LNCaP clone FGC (cell line): ENCODE measurements at regions not wholly inside any gene's neighbourhood (a gene's known extent, or its start where the extent isn't known, plus 50 kb on each side); places are given as distances from the start of the nearest gene placed in this dataset.
"Not testable (repeated sequence)": the region's sequence is repeated elsewhere in the genome, so short reads cannot be mapped to it uniquely, and the experiment has no call there.

Source experiments
- DNase-seq: peaks from one replicate; pipeline ENCODE4 v3.0.0-alpha.2; 2011; ENCODE audit warnings: low read depth
- H3K4me3 ChIP-seq: 2 replicates; pipeline ENCODE4 v1.5.1; 2011; ENCODE audit warnings: mild to moderate bottlenecking, low read depth, low read length, control low read depth
- TF ChIP-seq, protein P1 (sequence below): IDR thresholded peaks from 2 replicates; pipeline ENCODE4 v1.5.1; 2012; ENCODE audit warnings: mild to moderate bottlenecking; ENCODE audit not compliant: control insufficient read depth, insufficient read depth; ENCODE audit errors: extremely low read depth

DNA sequence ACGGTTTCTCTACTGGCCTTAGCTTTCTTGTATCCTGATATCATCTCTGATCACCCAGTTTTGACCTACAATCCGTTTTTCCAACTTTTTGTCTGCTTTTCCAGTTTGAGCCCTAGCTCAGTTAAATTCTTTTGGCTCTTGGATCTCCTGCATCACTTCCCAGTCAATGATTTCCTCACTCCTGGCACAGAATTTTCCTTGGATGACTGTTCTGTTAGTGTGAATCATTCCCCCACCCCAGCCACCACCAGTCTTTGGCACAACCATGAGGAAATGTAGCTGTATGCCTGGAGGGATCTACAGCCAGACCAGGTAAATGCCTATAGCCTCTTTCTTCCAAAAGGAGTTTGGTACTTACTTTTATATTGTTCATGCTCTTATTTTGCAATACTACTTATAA, 187.2 kb upstream of the PTGFR start:
- TF ChIP-seq, protein P1, sequence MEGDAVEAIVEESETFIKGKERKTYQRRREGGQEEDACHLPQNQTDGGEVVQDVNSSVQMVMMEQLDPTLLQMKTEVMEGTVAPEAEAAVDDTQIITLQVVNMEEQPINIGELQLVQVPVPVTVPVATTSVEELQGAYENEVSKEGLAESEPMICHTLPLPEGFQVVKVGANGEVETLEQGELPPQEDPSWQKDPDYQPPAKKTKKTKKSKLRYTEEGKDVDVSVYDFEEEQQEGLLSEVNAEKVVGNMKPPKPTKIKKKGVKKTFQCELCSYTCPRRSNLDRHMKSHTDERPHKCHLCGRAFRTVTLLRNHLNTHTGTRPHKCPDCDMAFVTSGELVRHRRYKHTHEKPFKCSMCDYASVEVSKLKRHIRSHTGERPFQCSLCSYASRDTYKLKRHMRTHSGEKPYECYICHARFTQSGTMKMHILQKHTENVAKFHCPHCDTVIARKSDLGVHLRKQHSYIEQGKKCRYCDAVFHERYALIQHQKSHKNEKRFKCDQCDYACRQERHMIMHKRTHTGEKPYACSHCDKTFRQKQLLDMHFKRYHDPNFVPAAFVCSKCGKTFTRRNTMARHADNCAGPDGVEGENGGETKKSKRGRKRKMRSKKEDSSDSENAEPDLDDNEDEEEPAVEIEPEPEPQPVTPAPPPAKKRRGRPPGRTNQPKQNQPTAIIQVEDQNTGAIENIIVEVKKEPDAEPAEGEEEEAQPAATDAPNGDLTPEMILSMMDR = no peak
- H3K4me3 ChIP-seq = no peak overlapping the region
- no peak for DNase-seq

DNA sequence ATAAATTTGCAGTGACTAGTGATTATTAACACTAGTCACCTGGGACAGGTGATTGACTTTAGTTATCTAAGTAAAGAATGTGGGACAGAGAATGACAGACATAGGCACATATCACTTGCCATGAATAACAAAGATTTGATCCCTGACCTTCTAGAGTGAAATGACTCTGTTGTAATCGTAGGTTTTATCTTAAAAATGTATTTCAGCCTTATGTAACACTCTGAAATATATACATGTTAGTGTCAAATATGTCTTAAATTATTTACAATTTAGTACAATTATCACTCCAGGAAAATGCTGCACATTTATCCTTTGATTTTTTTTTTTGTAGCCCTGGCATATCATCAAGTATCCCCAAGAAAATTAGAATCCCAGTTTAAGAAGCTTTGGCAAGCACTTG, 186.4 kb upstream of the PTGFR start:
- TF ChIP-seq, protein P1 = no peak
- H3K4me3 ChIP-seq = no peak overlapping the region
- DNase-seq = no peak

DNA sequence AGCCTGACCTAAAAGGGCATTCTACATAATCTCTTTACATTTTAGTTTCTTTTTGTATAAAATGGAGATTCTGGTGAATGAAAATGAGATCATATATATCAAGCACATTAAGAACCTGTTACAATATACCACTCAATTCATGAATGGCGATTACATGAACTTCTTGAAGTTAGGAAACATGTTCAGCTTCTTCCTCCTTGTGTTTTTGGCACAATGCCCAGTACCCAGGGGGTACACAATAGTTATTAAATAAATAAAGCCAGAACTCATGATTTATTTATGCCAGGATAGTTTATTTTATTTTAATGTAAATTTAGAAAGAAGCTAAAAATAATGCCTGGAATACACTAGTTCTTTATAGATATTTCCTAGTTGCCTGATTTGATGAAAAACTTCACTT, 186.0 kb upstream of the PTGFR start:
- TF ChIP-seq, protein P1 = no peak
- H3K4me3 ChIP-seq = no peak overlapping the region
- no peak for DNase-seq

DNA sequence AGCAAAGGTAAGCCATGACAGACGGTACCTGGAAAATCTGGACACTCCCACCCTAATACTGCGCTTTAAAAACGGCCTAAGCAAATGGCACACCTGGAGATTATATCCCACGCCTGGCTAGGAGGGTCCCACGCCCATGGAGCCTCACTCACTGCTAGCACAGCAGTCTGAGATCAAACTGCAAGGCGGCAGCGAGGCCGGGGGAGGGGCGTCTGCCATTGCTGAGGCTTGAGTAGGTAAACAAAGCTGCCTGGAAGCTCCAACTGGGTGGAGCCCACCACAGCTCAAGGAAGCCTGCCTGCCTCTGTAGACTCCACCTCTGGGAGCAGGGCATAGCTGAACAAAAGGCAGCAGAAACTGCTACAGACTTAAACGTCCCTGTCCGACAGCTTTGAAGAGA, 180.5 kb upstream of the PTGFR start:
- DNase-seq, H3K4me3 ChIP-seq: not testable (repeated sequence)

DNA sequence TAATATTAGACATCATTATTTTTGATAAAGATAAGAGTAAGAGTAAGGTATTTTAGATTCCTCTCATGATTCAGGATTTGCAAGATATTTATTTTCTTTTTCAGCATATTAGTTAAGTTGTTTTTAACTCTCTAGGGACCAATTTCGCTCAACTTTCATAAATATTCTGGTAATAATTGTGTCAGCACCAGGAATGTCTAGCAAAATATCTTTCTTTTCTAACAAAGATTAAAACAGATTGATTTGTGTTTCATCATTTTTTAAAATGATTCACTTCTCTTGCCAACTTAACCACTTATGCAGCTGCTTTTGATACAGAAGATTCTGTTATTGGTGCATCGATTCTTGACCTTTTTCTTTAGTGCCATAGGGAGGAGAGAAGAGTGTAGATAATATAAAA, 172.8 kb upstream of the PTGFR start:
- TF ChIP-seq, protein P1 = no peak
- no peak overlapping the region for H3K4me3 ChIP-seq
- DNase-seq = no peak

DNA sequence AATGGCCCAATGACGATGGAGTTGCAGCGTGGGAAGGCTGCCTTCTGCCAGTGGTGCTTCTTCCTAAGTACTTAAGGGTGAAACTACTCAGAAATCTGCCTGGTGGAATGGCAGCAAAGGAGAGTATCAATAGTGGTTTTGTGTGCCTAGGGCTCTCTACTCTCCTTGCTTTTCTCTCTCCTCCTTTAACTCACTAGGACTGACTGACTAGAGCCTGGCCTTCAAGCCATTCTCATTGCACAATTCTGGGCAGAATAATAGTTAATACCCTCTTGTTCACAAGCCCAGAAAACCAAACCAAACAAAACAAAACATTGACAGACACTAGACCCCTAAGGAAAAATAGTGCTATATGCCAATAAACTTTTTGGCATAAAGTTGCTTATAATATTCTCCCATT, 171.2 kb upstream of the PTGFR start:
- DNase-seq = no peak
- TF ChIP-seq, protein P1 = no peak
- no peak overlapping the region for H3K4me3 ChIP-seq

DNA sequence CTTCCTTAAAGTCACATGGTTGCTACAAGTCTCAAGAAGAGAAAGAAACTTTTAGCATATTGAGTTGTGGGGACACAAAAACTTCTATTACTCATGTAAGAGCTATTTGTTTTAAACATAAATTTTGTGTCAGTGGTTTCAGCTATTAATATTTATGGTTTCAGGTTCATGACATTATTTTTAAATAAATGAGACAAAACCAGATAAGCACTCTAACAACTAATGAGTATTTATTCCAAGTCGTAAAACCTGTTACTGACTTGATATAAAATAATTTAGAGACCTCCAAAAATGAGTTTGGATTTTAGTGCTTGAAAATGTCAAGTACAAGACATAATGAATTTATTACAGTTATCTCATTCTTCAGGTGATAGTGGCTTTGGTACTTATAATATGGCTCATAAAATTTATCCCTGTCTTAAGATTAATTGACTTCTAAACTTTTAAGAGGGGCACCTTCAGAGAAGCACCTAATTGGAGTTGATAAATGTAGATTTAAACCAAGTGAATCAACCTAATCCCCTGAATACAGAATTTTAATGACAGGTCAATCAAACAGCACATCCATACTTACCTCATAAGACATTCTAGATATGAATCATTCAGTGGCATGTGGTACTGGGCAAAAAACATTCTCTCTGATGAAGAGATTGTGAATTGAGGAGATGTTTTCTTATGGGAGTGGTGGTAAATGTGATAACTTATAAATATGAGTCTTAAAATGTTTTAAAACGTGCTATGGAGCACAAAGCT, 167.7 kb upstream of the PTGFR start:
- H3K4me3 ChIP-seq = no peak overlapping the region
- TF ChIP-seq, protein P1 = no peak
- DNase-seq = no peak
